ENCODE measurements at regions not wholly inside any gene's neighbourhood (a gene's known extent, or its start where the extent isn't known, plus 50 kb on each side); places are given as distances from the start of the nearest gene placed in this dataset.

DNA sequence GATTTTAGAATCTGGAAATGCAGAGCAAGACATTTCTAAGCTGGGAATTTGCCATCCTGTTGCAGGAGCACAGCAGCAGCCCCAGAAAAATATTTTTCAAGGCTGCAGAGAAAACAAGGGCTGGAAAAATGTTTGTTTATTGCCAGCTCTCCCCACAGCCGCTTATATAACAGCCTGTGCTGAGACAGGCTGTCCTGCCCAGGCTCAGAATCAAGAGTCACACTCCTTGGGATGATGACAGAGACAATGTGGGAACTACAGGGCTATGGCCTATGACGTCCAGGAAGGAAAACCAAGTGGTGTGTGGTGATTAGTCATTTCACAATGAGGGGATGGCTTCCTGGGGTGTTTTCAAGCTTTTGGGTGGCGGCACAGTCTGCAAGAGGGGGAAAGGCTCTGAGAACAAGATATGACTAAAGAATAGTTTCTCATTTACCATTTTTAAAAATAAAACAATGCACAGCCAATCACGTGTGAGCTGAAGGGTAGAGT is 136.3 kb upstream of the SERP2 start:
- no peak for TF ChIP-seq YY1 (IDR thresholded peaks at IDR 0.05; ENCODE audit: insufficient read depth, insufficient read length)
- no peak for TF ChIP-seq SUZ12 (IDR thresholded peaks at IDR 0.05; ENCODE audit: extremely low read depth, insufficient read depth, insufficient read length)
- TF ChIP-seq ZNF274 (IDR thresholded peaks at IDR 0.05; ENCODE audit: low read depth, low read length) = no peak
- H3K4me1 ChIP-seq (ENCODE audit: insufficient read depth, insufficient read length) = no peaks in the 10 kb centered on the region
- H3K36me3 ChIP-seq (ENCODE audit: insufficient read depth, insufficient read length, low read length) = no peaks in the 10 kb centered on the region
- H3K4me3 ChIP-seq (ENCODE audit: insufficient read length, low read depth) = no peak overlapping the region
- no peak overlapping the region for H3K9ac ChIP-seq (ENCODE audit: insufficient read length, low read depth)
- no peak for DNase-seq (ENCODE audit: low read depth, low spot score)
- H3K9me3 ChIP-seq (ENCODE audit: insufficient read depth, low read length) = no peaks in the 10 kb centered on the region
- H3K27me3 ChIP-seq (ENCODE audit: insufficient read depth, insufficient read length) = no peaks in the 10 kb centered on the region

DNA sequence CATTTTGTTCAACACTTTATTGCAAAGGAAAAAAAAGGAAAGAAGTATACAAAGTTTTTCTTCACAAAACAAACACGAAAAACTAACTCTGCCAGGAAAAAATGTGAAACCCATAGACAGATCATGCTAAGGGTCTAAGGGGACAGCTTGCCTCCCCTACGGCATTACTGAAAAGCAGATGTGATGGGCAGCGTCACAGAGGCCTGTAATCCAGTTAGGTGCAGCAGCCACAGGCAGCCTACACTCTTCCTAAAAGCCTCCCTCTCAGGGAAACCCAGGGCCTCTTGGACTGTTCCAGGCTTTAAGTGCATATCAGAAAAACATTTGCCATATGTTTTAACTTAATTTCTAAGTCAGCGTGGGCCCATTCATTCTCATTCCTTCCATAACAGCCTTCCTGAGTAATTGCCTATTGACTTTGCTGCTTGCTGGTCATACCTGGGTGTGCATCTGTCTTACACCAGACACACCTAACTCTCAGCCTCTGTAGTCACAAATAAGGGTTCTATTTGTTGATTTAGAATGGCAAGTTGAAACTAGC is 135.7 kb upstream of the SERP2 start:
- H3K9me3 ChIP-seq (ENCODE audit: insufficient read depth, low read length) = no peaks in the 10 kb centered on the region
- H3K4me3 ChIP-seq (ENCODE audit: insufficient read length, low read depth) = no peak overlapping the region
- H3K4me1 ChIP-seq (ENCODE audit: insufficient read depth, insufficient read length) = no peaks in the 10 kb centered on the region
- DNase-seq (ENCODE audit: low read depth, low spot score) = no peak
- H3K9ac ChIP-seq (ENCODE audit: insufficient read length, low read depth) = no peak overlapping the region
- TF ChIP-seq YY1 (IDR thresholded peaks at IDR 0.05; ENCODE audit: insufficient read depth, insufficient read length) = no peak
- no peaks in the 10 kb centered on the region for H3K27me3 ChIP-seq (ENCODE audit: insufficient read depth, insufficient read length)
- no peaks in the 10 kb centered on the region for H3K36me3 ChIP-seq (ENCODE audit: insufficient read depth, insufficient read length, low read length)

GRCh38 chr13:44240611-44241145 is 132.9 kb upstream of the SERP2 start:
- no peak for TF ChIP-seq YY1 (IDR thresholded peaks at IDR 0.05; ENCODE audit: insufficient read depth, insufficient read length)
- TF ChIP-seq ZNF274 (IDR thresholded peaks at IDR 0.05; ENCODE audit: low read depth, low read length) = no peak
- TF ChIP-seq SUZ12 (IDR thresholded peaks at IDR 0.05; ENCODE audit: extremely low read depth, insufficient read depth, insufficient read length) = no peak
- Histone ChIP-seq H3K36me3 (ENCODE audit: insufficient read depth, insufficient read length, low read length) (no peaks in the 10 kb centered on the region), H3K27me3 (ENCODE audit: insufficient read depth, insufficient read length) (no peaks in the 10 kb centered on the region), H3K9ac (ENCODE audit: insufficient read length, low read depth) (no peak overlapping the region), H3K4me3 (ENCODE audit: insufficient read length, low read depth) (no peak overlapping the region), H3K4me1 (ENCODE audit: insufficient read depth, insufficient read length) (peaks cover 2% of the 10 kb centered on the region), H3K9me3 (ENCODE audit: insufficient read depth, low read length) (no peaks in the 10 kb centered on the region)
- no peak for DNase-seq (ENCODE audit: low read depth, low spot score)

GRCh38 chr13:44241638-44242037 is 132.0 kb upstream of the SERP2 start:
- H3K4me1 ChIP-seq (ENCODE audit: insufficient read depth, insufficient read length) = peaks cover 2% of the 10 kb centered on the region
- H3K9ac ChIP-seq (ENCODE audit: insufficient read length, low read depth) = no peak overlapping the region
- H3K36me3 ChIP-seq (ENCODE audit: insufficient read depth, insufficient read length, low read length) = no peaks in the 10 kb centered on the region
- no peak overlapping the region for H3K4me3 ChIP-seq (ENCODE audit: insufficient read length, low read depth)
- no peaks in the 10 kb centered on the region for H3K27me3 ChIP-seq (ENCODE audit: insufficient read depth, insufficient read length)
- TF ChIP-seq ZNF274 (IDR thresholded peaks at IDR 0.05; ENCODE audit: low read depth, low read length) (no peak), SUZ12 (IDR thresholded peaks at IDR 0.05; ENCODE audit: extremely low read depth, insufficient read depth, insufficient read length) (no peak), YY1 (IDR thresholded peaks at IDR 0.05; ENCODE audit: insufficient read depth, insufficient read length) (no peak)
- no peak for DNase-seq (ENCODE audit: low read depth, low spot score)
- H3K9me3 ChIP-seq (ENCODE audit: insufficient read depth, low read length) = no peaks in the 10 kb centered on the region

DNA sequence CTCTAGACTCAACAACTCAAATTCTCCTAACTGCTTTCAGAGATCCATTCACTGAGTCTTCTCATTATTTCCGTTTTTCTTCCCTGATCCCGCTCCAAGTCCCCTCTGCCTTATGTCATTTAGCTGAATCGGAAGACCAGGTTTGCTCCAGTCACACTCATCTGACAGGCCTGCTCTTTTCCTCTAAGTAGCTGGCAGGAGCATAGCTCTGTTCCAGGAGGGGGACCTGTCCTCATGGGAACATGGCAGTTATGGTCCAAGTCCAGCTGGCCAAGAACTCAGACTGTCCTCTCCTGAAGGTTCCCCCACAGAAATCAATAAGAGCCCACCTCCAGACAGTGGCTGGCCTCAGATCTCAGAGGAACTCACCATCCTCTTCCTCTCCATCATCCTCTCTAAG is 130.9 kb upstream of the SERP2 start:
- no peak overlapping the region for H3K9ac ChIP-seq (ENCODE audit: insufficient read length, low read depth)

GRCh38 chr13:44243198-44243857 is 130.3 kb upstream of the SERP2 start:
- peaks cover 2% of the 10 kb centered on the region for H3K4me1 ChIP-seq (ENCODE audit: insufficient read depth, insufficient read length)
- no peaks in the 10 kb centered on the region for H3K36me3 ChIP-seq (ENCODE audit: insufficient read depth, insufficient read length, low read length)
- H3K9ac ChIP-seq (ENCODE audit: insufficient read length, low read depth) = no peak overlapping the region
- H3K27me3 ChIP-seq (ENCODE audit: insufficient read depth, insufficient read length) = no peaks in the 10 kb centered on the region
- no peaks in the 10 kb centered on the region for H3K9me3 ChIP-seq (ENCODE audit: insufficient read depth, low read length)
- H3K4me3 ChIP-seq (ENCODE audit: insufficient read length, low read depth) = no peak overlapping the region
- peak; percentile 49 for DNase-seq (ENCODE audit: low read depth, low spot score)
- TF ChIP-seq ZNF274 (IDR thresholded peaks at IDR 0.05; ENCODE audit: low read depth, low read length) (no peak), YY1 (IDR thresholded peaks at IDR 0.05; ENCODE audit: insufficient read depth, insufficient read length) (no peak), SUZ12 (IDR thresholded peaks at IDR 0.05; ENCODE audit: extremely low read depth, insufficient read depth, insufficient read length) (no peak)

More for the DNA sequence above, 130.9 kb upstream of the SERP2 start:
- H3K27me3 ChIP-seq (ENCODE audit: insufficient read depth, insufficient read length) = no peaks in the 10 kb centered on the region
- no peak for DNase-seq (ENCODE audit: low read depth, low spot score)
- no peak overlapping the region for H3K4me3 ChIP-seq (ENCODE audit: insufficient read length, low read depth)
- H3K36me3 ChIP-seq (ENCODE audit: insufficient read depth, insufficient read length, low read length) = no peaks in the 10 kb centered on the region
- no peaks in the 10 kb centered on the region for H3K9me3 ChIP-seq (ENCODE audit: insufficient read depth, low read length)
- H3K4me1 ChIP-seq (ENCODE audit: insufficient read depth, insufficient read length) = peaks cover 2% of the 10 kb centered on the region
- TF ChIP-seq YY1 (IDR thresholded peaks at IDR 0.05; ENCODE audit: insufficient read depth, insufficient read length) = no peak
- no peak for TF ChIP-seq SUZ12 (IDR thresholded peaks at IDR 0.05; ENCODE audit: extremely low read depth, insufficient read depth, insufficient read length)
- no peak for TF ChIP-seq ZNF274 (IDR thresholded peaks at IDR 0.05; ENCODE audit: low read depth, low read length)

DNA sequence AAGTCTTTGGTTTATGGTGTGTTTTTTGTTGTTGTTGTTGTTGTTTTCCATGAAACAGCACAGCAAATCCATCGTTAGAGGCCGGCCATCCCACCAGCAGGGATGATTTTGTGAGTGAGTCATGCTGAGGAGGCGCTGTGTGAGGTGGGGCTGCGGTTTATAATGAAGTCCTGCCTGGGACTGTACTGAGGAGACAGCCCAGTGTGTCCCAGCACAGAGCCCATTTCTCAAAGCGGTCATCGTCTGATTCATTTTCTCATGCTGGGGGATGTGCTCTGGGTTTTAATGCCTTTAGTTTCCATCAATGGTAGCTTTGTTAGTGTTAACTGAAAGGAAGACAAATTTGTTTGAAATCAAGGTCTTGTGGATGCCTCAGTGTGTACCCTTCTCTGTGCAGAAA is 129.3 kb upstream of the SERP2 start:
- peaks cover 2% of the 10 kb centered on the region for H3K4me1 ChIP-seq (ENCODE audit: insufficient read depth, insufficient read length)

More for the DNA sequence above, 129.3 kb upstream of the SERP2 start:
- no peaks in the 10 kb centered on the region for H3K36me3 ChIP-seq (ENCODE audit: insufficient read depth, insufficient read length, low read length)
- no peak overlapping the region for H3K9ac ChIP-seq (ENCODE audit: insufficient read length, low read depth)
- no peak for DNase-seq (ENCODE audit: low read depth, low spot score)
- H3K9me3 ChIP-seq (ENCODE audit: insufficient read depth, low read length) = no peaks in the 10 kb centered on the region
- H3K27me3 ChIP-seq (ENCODE audit: insufficient read depth, insufficient read length) = no peaks in the 10 kb centered on the region
- H3K4me3 ChIP-seq (ENCODE audit: insufficient read length, low read depth) = no peak overlapping the region
- no peak for TF ChIP-seq ZNF274 (IDR thresholded peaks at IDR 0.05; ENCODE audit: low read depth, low read length)
- TF ChIP-seq SUZ12 (IDR thresholded peaks at IDR 0.05; ENCODE audit: extremely low read depth, insufficient read depth, insufficient read length) = no peak
- TF ChIP-seq YY1 (IDR thresholded peaks at IDR 0.05; ENCODE audit: insufficient read depth, insufficient read length) = no peak
